MM.1S (cell line): ENCODE measurements at regions not wholly inside any gene's neighbourhood (a gene's known extent, or its start where the extent isn't known, plus 50 kb on each side); places are given as distances from the start of the nearest gene placed in this dataset.

Experiments used
- EZH2 ChIP-seq: fragments of 300-600 bp; sonication (generic); optimal IDR thresholded peaks from 2 replicates; pipeline ENCODE3; 2017; ENCODE audit warnings: low read depth, mild to moderate bottlenecking, antibody characterized with exemption, low read length, mixed read lengths
- EZH2phosphoT487 ChIP-seq: fragments of 300-600 bp; sonication (generic); IDR thresholded peaks from 2 replicates; pipeline ENCODE4 v1.6.1; 2018; ENCODE audit warnings: antibody characterized with exemption, low read length
- TF ChIP-seq, protein P1 (sequence below): fragments of 300-600 bp; sonication (generic); IDR thresholded peaks from 2 replicates; pipeline ENCODE4 v1.5.1; 2016; ENCODE audit warnings: antibody characterized with exemption, low read length, mixed read lengths

- TF ChIP-seq, protein P1, sequence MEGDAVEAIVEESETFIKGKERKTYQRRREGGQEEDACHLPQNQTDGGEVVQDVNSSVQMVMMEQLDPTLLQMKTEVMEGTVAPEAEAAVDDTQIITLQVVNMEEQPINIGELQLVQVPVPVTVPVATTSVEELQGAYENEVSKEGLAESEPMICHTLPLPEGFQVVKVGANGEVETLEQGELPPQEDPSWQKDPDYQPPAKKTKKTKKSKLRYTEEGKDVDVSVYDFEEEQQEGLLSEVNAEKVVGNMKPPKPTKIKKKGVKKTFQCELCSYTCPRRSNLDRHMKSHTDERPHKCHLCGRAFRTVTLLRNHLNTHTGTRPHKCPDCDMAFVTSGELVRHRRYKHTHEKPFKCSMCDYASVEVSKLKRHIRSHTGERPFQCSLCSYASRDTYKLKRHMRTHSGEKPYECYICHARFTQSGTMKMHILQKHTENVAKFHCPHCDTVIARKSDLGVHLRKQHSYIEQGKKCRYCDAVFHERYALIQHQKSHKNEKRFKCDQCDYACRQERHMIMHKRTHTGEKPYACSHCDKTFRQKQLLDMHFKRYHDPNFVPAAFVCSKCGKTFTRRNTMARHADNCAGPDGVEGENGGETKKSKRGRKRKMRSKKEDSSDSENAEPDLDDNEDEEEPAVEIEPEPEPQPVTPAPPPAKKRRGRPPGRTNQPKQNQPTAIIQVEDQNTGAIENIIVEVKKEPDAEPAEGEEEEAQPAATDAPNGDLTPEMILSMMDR, result no peak
- TF ChIP-seq EZH2phosphoT487 (no peak), EZH2 (no peak)
These were observed 107.1 kb upstream of the CDCA7L start for GRCh38 chr7:22052674-22053365.
